Hepatic stellate cell (primary cell): ENCODE measurements at regions not wholly inside any gene's neighbourhood (a gene's known extent, or its start where the extent isn't known, plus 50 kb on each side); places are given as distances from the start of the nearest gene placed in this dataset.

ENCODE experiments used
- DNase-seq: peaks from one replicate; pipeline ENCODE4 v3.0.0; 2011; ENCODE audit warnings: low spot score

DNA sequence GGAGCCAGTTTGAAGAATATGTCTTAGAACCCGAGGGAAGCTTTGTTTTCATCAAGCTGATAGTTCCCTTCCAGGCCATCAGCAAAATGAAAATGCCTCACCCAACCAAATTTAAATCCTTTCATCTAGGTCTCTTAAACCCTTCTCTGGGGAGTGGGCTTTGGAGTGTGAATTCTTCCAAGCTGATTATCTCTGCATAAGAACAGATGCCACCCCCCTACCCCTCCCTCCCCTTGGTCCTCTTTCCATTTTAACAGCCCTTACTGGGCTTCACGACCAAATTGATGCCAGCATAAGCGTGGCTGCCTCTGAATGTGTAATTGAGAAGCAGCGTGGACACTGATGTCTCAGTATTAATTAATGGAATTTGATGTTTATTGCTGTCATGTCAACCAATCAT lies 509.7 kb upstream of the CLINT1 start:
- DNase-seq = no peak

DNA sequence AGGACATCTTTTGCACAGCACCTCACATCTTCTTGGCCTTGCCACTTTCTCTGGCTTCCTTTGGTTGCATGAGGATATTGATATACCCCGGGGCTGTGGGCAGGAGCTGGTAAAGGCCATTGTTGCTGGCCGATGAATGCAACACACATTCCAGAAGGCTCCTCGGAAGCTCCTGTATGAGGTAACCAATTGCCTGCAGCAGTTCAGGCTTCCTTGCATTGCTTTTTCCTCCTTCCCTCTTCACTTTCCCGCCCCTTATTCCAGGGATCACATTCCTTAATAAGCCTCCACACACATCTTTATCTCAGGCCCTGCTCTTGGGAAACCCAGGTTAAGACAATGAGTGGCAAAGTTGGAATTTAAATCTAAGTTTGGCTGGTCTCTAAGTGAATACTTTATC lies 505.4 kb upstream of the CLINT1 start:
- no peak for DNase-seq

DNA sequence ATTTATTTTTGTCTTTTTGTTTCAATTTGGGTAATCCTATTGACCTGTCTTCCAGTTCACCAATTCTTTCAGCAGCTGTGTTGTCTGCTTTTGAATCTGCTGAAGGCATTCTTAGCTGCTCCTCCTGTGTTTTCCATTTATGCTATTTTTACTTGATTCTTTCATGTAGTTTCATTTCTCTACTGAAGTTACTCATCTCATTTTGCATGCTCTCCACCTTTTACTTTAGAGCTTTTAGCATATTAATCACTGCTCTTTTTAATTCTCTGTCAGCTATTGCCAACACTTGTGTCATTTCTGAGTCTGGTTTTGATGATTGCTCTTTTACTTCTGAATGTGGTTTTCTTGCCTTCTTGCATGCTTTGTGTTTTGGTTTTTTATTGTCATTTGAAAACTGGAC lies 496.0 kb upstream of the CLINT1 start:
- DNase-seq = no peak

DNA sequence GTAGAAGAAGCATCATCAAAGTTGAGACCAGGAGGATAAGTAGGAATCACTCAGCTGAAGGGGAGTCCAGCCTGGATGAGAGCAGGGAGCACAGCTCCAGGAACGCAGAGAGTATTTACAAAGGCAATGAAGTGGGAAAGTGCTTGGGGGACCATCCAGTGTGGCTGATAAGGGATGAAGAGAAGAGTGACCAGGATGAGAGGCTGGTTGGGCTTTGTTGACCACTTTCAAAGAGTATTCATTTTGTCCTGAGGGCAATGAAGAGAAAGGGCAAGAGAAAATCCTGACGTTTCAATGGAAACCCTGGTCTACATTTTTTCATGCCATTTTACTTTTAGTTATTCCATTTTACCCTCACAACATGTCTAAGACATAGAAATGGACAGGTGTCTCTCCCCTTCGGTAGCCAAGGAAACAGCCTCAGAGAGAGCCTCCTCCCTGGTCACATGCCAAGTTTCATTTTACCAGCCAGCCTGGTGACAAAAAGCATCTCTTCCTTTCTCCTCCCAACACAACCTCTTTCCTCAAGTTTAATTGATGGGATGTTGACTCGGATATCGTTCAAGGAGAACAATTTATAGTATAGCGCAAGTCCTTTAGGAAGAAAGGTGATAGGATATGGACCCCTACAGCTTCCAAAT lies 492.7 kb upstream of the CLINT1 start:
- DNase-seq = no peak

DNA sequence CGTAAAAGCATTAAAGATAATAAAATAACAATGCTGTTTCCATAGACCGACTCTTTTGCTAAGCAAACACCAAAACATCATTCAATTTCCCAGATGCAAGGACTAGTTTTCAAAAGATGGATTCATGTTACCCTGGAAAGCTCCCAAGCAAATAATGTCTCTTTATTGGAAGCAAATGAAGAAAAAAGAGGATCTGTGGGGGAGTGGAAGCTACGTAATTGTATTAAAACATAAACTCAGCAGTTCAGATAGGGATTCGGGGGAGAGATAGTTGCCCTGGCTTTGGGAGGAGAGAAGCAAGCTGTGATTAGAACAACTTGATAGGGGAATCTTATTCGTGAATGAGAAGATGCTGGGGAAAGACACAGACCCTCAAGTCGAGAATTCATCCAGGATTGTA lies 491.0 kb upstream of the CLINT1 start:
- DNase-seq = no peak

DNA sequence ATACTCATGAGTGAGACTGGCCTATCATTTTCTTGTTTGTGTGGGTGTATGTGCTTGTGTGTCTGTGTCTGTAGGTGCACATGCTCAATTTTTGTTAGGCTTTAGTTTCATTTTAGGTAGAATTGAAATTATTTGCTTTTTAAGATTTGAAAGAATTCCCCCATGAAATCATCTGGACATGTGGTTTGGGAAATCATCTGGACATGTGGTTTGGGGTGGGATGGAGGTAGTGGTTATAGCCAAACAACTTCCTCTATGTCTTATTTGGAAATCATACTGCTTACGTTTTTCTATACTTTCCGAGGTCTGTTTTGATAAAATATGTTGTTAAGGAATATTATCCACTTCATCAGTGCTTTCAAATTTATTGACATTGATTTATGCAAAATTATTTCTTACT lies 485.4 kb upstream of the CLINT1 start:
- DNase-seq = no peak

DNA sequence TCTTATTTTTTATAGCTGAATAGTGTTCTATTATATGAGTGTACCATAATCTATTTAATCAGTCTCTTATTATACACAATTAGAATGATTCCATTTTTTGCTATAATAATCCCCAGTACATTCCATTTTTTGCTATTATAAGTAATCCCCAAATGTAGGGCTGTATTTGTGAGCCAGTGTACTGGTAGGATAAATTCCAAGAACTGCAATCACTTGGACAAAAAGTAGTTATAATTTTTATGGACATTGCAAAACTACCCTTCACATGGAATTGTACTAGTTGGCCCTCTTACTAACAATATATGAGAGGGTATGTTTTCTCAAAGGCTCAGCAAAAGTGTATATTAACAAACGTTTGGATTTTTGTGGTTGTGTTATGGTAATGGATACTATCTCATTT lies 481.7 kb upstream of the CLINT1 start:
- DNase-seq = no peak

DNA sequence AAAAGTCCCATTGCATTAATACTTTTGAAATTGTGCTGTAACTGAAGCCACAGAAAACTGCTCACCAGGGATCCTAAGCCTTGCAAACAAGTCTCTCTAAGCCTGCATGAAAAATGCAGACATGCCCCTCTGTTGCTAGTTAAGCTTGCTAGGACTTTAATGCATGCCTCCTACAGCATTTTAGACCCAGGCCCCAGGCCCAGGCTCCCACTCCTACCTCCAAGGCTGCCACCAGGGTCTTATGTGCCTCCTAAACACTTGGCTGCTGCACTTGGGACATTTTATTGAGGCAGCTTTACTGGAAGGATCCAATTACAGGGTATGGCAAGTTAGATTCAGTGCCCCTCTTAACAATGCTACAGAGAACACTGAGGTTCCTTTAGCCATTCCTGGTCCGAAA lies 467.3 kb upstream of the CLINT1 start:
- no peak for DNase-seq

DNA sequence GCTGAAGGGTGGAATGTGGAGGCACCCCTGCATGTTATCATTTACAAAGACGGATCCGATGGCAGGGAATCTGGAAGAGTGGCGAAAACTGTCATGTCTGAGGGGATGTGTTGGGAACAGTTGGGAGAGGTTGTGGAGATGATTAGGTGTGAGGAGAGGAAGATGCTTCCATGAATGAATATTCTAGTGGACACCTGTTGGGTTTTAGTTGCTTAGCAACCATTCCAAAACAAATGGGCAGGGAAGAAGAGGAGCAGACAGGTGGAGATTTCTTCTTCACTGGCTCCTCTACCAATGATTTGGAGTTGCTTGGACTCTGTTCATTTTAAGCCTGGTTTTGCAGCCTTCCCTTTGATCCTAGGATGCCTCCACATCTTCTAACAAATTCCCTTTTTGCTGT lies 465.3 kb upstream of the CLINT1 start:
- no peak for DNase-seq

DNA sequence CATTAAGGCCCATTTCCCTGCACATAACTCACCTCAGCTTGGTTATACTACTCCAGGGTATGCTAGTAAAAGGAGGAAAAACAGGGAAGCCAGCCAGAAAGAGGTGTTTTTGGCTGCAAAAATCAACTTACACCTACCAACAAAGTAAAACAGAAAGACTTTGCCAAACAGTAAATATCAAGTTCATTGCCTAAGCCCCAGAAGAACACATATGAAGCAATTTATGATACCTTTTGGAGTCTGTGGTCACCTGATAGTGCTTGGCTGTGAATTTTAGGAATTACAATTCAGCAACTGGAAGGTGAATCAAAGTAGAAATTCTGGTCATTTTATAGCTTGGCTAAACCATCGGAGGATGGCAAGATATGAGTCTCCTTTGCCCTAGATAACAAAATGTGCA lies 463.7 kb upstream of the CLINT1 start:
- DNase-seq = no peak

DNA sequence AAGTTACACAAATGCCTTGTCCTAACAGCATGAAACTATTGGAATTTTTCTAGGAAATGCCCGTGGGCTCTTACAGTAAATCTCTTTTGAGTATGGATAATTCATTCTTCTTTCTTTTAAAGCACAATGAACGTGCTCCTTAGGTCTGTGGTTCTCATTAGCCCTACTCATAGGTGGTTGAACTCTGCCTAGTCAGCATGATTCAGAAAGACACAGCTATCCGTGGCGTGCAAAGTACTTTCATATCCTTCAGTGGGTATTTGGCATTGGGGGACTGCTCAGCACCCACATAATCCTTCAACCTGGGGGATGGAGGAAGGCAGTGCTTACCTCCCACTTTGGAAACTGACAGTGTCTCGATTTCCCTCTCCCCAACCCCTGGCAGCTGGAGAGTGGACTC lies 462.0 kb upstream of the CLINT1 start:
- DNase-seq = no peak

DNA sequence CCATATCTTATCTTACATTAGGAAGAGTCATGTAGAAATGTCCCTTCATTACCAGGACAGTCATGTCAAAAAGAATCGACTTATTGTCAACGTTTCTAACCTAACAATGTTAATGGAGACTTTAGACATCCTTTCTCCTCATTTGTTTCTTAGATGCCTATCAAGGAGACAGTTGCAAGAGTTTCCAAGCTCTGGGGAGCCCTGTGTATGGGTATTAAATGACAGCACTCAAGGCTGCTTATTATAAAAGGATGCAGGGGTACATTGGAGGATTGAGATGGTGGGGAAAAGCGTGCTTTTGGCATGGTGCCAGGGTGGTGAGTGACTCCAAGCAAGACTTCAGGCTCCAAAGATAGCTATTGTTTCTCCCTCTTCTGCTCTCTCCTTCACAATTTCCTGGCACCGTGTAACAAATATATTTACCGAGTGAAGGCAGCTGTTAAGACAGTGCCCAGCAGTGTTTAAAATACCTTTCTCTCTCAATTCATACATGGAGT lies 461.3 kb upstream of the CLINT1 start:
- DNase-seq = no peak

DNA sequence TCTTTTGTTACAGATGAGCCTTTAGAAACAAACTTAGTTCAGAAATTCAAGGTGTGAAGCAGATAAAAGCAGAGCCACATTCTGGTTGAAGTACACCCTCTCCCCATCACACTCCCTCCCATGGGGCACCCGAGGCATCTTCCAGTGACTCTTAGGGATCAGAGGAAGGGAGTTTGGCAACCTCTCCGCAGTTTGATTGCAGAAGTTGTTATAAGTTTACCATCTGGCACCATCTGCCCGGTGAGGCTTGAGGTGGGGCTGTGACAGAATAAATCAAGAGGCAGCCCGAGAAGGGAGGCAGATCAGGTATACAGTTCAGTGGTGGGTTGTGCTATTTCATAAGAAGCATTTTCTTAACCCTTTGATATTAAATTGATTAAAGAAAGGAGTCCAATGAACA lies 458.6 kb upstream of the CLINT1 start:
- no peak for DNase-seq

DNA sequence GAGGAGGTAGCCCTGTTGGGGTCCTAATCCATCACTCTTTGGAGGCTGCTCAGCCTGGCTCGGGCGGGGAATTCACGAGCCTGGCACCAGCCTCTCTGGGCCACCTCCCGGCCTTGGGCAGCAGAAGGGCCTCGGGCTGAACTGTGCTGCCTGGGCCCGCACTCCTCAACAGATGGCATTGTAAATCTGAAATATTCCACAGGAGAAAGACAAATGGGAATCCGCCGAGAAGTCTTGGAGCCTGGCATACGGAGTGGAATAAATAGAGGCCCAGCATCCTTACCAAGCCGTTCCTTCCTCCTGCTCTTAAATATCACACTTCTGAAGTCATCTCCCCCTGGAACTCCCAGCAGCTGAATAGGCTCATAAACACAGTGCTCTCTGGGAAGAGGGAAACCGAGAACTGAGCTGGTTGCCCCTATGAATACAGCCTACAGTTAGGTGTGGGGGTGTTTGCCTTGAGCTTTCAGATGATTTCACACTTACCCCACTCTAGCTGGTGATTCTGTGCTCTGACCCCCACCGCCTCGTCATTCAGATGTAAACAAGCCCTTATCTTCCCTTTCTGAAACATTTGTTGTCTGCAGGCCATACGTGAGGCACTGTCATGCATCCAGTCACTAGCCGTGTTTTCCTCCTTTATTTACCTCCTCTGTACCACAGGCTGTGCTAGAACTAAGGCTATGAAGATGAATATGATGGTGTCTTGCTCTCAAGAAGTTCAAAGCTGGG lies 455.0 kb upstream of the CLINT1 start:
- DNase-seq = no peak

DNA sequence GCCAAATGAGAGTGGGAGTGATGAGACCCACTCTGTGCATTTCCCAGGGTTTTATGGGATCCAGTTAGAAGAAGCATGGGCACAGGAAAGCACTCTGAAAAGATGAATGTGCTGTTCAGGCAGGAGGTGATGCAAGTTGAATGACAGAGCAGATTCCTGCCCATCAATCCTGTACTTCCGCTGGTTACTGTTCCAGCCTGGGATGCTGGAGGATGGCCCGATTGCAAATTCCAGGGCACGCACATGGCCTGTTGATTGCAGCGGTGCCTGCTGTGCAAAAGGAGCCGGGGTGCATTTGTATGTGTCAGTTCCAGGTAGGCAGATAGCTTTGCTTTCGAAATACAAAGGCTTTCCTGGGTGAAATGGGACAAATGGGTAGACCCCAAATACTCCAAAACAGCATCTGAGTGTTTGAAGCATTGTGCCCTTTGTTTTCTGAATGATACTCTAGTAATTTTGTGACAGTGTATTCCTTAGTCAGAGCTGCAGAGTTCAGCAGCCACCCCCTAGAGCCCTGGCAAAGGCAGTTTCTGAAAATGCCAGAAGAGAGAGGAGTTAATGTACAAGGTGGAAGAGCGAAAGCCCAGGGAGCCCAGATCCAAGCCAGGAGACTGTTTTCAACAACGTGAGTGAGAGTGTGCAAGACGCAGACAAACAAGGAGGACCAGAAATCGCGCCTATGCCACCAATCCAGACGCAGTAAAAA lies 454.2 kb upstream of the CLINT1 start:
- no peak for DNase-seq

DNA sequence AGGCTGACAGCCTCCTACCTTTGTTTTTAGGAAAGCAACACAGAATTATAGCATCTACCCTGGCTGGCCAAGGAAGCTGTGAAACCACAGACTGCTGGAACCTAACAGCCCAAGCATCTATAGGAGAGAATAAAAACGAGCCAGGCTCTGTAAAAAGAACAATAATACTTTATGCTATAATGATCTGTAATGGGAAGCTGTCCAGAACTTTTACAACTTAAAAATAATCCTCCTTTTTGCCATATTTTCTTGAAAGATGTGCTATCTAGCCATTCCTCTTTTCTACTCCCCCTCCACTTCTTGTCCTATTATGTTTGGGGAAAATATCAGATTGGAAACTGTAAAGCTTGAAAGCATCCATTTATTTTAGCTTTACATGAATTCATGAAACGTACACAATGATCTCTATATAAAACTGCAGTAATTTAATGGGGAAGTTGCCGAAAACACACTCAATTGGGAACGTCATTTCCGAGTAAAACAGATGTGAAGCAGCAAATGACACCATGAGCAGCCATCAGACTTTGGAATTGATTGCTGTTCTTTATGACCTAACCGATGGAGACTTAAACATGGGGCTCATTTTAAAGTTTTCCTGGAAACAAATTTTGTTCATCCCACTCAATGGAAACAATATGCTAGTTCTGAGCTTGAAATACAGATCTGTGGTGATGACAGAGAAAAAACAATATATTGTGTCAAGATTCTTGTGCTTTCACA lies 450.3 kb upstream of the CLINT1 start:
- DNase-seq = no peak

DNA sequence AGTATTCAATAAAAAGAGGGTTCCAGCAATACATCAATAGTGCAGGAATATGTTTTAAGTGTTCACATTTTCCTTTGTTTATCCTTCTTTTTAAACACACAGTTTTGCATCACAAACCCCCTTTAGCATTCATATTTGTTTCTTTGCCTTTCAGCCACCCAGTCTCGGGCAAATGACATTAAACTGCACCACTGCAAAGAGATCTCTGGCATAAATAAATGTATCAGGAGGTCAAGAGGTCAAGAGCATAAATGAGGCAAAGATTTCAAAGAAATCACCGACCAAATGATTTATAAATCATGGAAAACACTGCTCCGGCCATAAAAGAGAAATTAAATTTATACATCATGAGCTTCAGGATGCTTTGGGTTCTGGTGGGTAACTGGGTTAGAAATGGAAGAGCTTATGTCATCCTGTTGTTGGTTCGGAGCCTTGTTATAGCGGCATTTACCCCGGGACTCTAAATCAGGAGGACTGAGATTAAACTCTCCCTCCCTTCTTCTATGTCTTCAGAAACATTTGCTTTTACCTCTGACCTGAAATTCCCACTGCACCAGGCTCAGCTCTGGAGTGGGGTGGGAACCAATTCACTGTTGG lies 449.6 kb upstream of the CLINT1 start:
- no peak for DNase-seq

DNA sequence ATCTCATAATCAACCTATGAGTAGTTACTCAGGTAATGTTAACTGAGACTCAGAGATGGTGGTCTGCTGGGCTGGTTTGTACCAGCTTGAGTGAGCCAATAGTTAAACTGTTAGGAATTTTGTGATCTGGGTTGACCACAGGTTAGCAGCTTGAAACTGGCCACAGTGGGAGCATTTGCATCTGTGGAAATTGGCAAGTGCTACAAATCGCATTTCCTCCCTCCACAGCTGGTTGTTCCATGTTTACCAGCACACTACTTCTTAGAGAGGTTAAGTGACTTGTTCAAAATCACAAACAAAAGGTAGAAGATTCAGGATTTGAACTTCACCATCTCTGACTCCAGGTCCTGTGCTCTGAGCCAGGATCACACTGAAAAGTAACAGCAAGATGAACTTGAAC lies 446.9 kb upstream of the CLINT1 start:
- DNase-seq = no peak

DNA sequence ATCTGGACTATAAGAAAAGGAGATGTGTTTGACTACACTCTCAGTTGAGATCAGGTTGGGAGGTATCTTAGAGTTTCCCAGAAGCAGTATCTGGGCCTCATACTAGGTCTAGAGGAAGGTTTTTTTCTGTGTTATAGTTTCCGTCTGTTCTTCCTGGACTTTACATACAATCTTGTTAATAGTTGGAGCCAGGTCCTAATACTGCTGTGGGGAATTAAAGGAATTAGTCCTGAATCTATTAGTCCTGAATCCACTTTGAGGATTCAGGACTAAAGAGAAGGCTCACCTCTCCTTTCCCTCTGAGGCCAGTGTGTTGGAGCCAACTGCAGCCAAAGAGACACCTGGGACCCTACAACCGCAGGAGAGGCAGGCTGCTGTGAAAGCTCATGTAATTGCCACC lies 445.7 kb upstream of the CLINT1 start:
- DNase-seq = no peak

DNA sequence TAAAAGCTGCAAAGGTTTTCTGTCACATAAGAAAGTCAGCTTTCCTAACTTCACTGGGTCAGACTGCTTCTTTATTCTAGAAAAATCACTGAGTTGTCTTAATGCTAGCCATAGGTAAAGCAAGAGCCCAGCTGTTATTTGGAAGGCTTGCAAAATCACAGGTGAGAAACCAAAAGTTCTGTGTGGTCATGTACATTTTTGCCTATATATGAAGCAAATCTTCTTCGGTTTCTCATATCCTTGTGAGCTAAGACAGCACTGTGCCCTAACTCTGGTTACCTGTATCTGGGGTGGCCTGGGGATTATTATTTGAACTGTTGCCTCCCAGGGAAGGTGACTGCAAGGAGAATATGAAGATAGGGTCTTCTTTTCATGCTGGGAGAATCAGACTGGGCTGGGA lies 444.9 kb upstream of the CLINT1 start:
- DNase-seq = no peak

DNA sequence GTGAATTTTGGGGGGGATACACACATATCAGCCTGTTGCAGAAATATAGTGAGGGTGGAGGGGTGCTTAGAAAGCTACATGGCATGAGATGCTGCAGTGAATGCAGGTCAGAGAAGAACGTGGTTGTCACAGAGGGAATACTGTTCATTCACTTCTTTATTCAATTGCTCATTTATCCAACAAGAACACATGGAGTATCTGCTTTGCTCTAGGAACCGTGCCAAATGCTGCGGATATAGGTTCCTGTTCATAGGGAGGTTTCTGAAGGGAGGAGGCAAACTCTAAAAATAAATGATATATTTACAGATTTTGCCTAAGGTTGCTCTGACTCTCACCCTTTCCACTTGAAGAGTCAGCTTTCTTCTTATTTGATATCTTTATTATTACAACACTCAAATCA lies 444.3 kb upstream of the CLINT1 start:
- no peak for DNase-seq

DNA sequence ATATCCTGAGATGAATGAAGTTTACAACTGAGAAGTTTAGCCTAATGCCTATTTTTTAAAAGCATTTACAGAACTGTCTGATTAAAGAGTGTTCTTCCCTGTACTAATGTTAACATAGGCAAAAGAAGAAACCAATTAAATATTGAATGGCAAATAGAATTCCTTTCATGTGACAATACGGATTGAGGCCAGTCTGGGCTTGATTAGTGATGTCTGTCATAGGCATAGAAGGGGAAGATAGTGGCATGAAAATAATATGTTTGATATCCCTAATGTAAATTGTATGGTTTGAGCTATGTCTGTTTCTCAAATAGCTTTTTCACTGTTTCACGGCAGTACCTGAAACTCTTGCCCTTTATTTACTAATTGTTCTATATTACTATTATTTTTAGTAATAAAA lies 443.1 kb upstream of the CLINT1 start:
- DNase-seq = no peak
